A549 (cell line): ENCODE measurements at regions not wholly inside any gene's neighbourhood (a gene's known extent, or its start where the extent isn't known, plus 50 kb on each side); places are given as distances from the start of the nearest gene placed in this dataset.

Experiments
- ATAC-seq, 2 experiments: fragments of 200-7000 bp in 1 of 2; fragments of >200 bp in 1 of 2; cut with Nextera tagmentation in 1 of 2; cut with Tn5 transposase in 1 of 2; 3 replicates each; pipeline versions ENCODE4 v1.8.0 to v1.9.1; 2018 to 2020; ENCODE audit warnings: mild to moderate bottlenecking in 1 of 2, moderate library complexity in 1 of 2
- CTCF ChIA-PET: fragments of 300-600 bp; sonication (Branson Sonifier 250); formaldehyde crosslinking; extraction: SDS; loops from one replicate; lab custom pipeline; 2021; ENCODE audit warnings: antibody characterized with exemption, inconsistent platforms; lab: Yijun Ruan, JAX
- POLR2A ChIA-PET: fragments of 350-600 bp; formaldehyde crosslinking; extraction: SDS; loops from one replicate; lab custom pipeline; 2021; ENCODE audit warnings: antibody characterized with exemption, inconsistent platforms; lab: Yijun Ruan, JAX
- DNase-seq, 2 experiments: peaks; one replicate each; pipeline versions ENCODE4 v3.0.0 to v3.0.0-alpha.2; 2011 to 2016; ENCODE audit warnings: low read depth in 1 of 2, low spot score in 1 of 2
- FAIRE-seq: peaks from 2 replicates; lab custom pipeline; 2011; peaks lifted over from hg19 to GRCh38; lab: Jason Lieb, UNC
- H3K27ac ChIP-seq, 2 experiments: fragments of >200 bp; sonication (Bioruptor Twin); formaldehyde crosslinking; 3 replicates each; pipeline ENCODE4 v1.5.1; 2016 to 2017
- H3K4me1 ChIP-seq: fragments of >200 bp; sonication (Bioruptor Twin); formaldehyde crosslinking; 3 replicates; pipeline ENCODE4 v1.6.1; 2016
- H3K4me2 ChIP-seq: fragments of >200 bp; sonication (Bioruptor Twin); formaldehyde crosslinking; 3 replicates; pipeline ENCODE4 v1.6.1; 2016
- H3K4me3 ChIP-seq: fragments of >200 bp; sonication (Bioruptor Twin); formaldehyde crosslinking; 3 replicates; pipeline ENCODE4 v1.5.1; 2016
- H3K9me3 ChIP-seq: fragments of >200 bp; sonication (Bioruptor Twin); formaldehyde crosslinking; 3 replicates; pipeline ENCODE4 v1.6.1; 2016
- CBX2 ChIP-seq: fragments of 200-600 bp; sonication (generic); IDR thresholded peaks from 2 replicates; pipeline ENCODE4 v1.6.1; 2016; ENCODE audit warnings: low read depth, mild to moderate bottlenecking, borderline replicate concordance
- CBX8 ChIP-seq: fragments of 200-600 bp; sonication (generic); IDR thresholded peaks from 2 replicates; pipeline ENCODE4 v1.6.1; 2016
- CEBPB ChIP-seq, 2 experiments: fragments of >200 bp in 1 of 2; sonication (Bioruptor Twin) in 1 of 2; formaldehyde crosslinking in 1 of 2; IDR thresholded peaks; 2 replicates each; pipeline ENCODE4 v1.6.1; 2012 to 2016
- CHD2 ChIP-seq: fragments of 150-350 bp; IDR thresholded peaks from 2 replicates; pipeline ENCODE4 v1.6.1; 2014; ENCODE audit warnings: low read length; ENCODE audit not compliant: partially characterized antibody
- ESRRA ChIP-seq: fragments of 150-350 bp; IDR thresholded peaks from 2 replicates; pipeline ENCODE4 v1.6.1; 2014; ENCODE audit warnings: mild to moderate bottlenecking, low read length, borderline replicate concordance
- FOSL2 ChIP-seq, 2 experiments: fragments of 450-650 bp in 1 of 2; fragments of >200 bp in 1 of 2; sonication (Bioruptor Twin) in 1 of 2; formaldehyde crosslinking; IDR thresholded peaks; 2 replicates each; pipeline versions ENCODE4 v1.5.0 to v1.6.1; 2016 to 2020; ENCODE audit warnings: mild to moderate bottlenecking in 1 of 2, moderate library complexity in 1 of 2
- GATA3 ChIP-seq: IDR thresholded peaks from 2 replicates; pipeline ENCODE4 v1.6.1; 2012; ENCODE audit warnings: borderline replicate concordance
- HOXA7 ChIP-seq: fragments of 250-450 bp; sonication (Bioruptor Pico); IDR thresholded peaks from 2 replicates; pipeline ENCODE4 v1.5.0; 2020; ENCODE audit warnings: mild to moderate bottlenecking, moderate library complexity
- HOXB13 ChIP-seq: fragments of 250-450 bp; sonication (Bioruptor Pico); IDR thresholded peaks from 2 replicates; pipeline ENCODE4 v1.5.0; 2020; ENCODE audit warnings: low read depth, mild to moderate bottlenecking, moderate library complexity
- KDM1A ChIP-seq: fragments of 200-600 bp; sonication (generic); IDR thresholded peaks from 2 replicates; pipeline ENCODE4 v1.6.1; 2016; ENCODE audit warnings: low read depth, mild to moderate bottlenecking
- MAZ ChIP-seq: fragments of 150-350 bp; IDR thresholded peaks from 2 replicates; pipeline ENCODE4 v1.6.1; 2014; ENCODE audit warnings: antibody characterized with exemption, low read depth, low read length, borderline replicate concordance
- NPAS2 ChIP-seq: fragments of 250-450 bp; sonication (Bioruptor Pico); IDR thresholded peaks from 2 replicates; pipeline ENCODE4 v1.8.0; 2022; ENCODE audit warnings: mild to moderate bottlenecking, moderate library complexity, borderline replicate concordance
- NR3C1 ChIP-seq: fragments of >200 bp; sonication (Bioruptor Twin); formaldehyde crosslinking; IDR thresholded peaks from 3 replicates; pipeline ENCODE4 v1.6.1; 2017
- RAD21 ChIP-seq, 2 experiments: fragments of >200 bp in 1 of 2; sonication (Bioruptor Twin) in 1 of 2; formaldehyde crosslinking in 1 of 2; IDR thresholded peaks in 1 of 2; conservative IDR thresholded peaks in 1 of 2; 2 replicates in 1 of 2; 3 replicates in 1 of 2; pipeline ENCODE4 v1.6.1; 2012 to 2018; ENCODE audit warnings: inconsistent platforms in 1 of 2
- RARB ChIP-seq: fragments of 250-450 bp; sonication (Bioruptor Pico); IDR thresholded peaks from 2 replicates; pipeline ENCODE4 v1.8.0; 2021; ENCODE audit warnings: mild to moderate bottlenecking, moderate library complexity
- RNF2 ChIP-seq: fragments of 200-600 bp; sonication (generic); IDR thresholded peaks from 2 replicates; pipeline ENCODE4 v1.6.1; 2016; ENCODE audit warnings: low read depth, mild to moderate bottlenecking, antibody characterized with exemption, moderate library complexity, borderline replicate concordance
- SREBF2 ChIP-seq: fragments of 450-650 bp; IDR thresholded peaks from 2 replicates; pipeline ENCODE4 v1.6.1; 2014; ENCODE audit warnings: mild to moderate bottlenecking, moderate library complexity
- TFCP2L1 ChIP-seq: fragments of 250-450 bp; sonication (Bioruptor Pico); IDR thresholded peaks from 2 replicates; pipeline ENCODE4 v1.5.0; 2021; ENCODE audit warnings: mild to moderate bottlenecking
- ZFP36 ChIP-seq: fragments of 450-650 bp; IDR thresholded peaks from 2 replicates; pipeline ENCODE4 v1.6.1; 2014; ENCODE audit warnings: borderline replicate concordance; ENCODE audit not compliant: partially characterized antibody
- ZSCAN20 ChIP-seq: fragments of 250-450 bp; sonication (Bioruptor Pico); IDR thresholded peaks from 2 replicates; pipeline ENCODE4 v1.8.0; 2022; ENCODE audit warnings: mild to moderate bottlenecking, moderate library complexity
- WGBS: methylation state at CpG from one replicate; pipeline ENCODE4 v1.1.6; 2017; ENCODE audit errors: missing lambda C conversion rate; 5-methylcytosine and 5-hydroxymethylcytosine counted together
- TF ChIP-seq, protein P1 (sequence below): fragments of 200-600 bp; sonication (generic); IDR thresholded peaks from 2 replicates; pipeline ENCODE4 v1.6.1; 2016; ENCODE audit warnings: antibody characterized with exemption, mild to moderate bottlenecking, moderate library complexity
- TF ChIP-seq, protein P2 (sequence below): fragments of 250-450 bp; sonication (Bioruptor Pico); IDR thresholded peaks from 2 replicates; pipeline ENCODE4 v1.5.0; 2021; ENCODE audit warnings: mild to moderate bottlenecking, moderate library complexity, borderline replicate concordance
- TF ChIP-seq, protein P3 (sequence below): fragments of >200 bp; sonication (Bioruptor Twin); formaldehyde crosslinking; IDR thresholded peaks from 3 replicates; pipeline ENCODE4 v1.5.1; 2016

DNA sequence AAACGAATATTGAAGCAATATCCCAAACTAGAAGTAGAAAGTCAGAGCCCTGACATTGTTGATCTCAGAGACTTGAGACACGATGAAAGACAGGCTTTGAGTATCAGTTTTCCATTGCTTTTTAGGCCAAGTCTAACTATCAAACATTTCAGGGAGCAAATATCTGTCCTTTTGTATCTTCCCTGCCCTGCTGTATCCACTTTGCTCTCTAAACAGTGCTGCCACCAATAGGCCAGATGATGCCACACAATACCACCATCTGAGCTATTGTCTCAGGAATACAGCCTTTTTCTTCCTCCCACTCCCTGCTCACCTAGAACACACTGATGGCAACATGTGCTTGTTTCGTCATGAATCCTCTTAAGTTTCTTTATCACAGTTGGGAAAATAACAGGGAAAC, 62.6 kb upstream of the SPAG17 start:
- Histone ChIP-seq H3K4me2 (no peak overlapping the region), H3K4me1 (no peaks in the 10 kb centered on the region), H3K4me3 (no peak overlapping the region), H3K9me3 (no peaks in the 10 kb centered on the region), H3K27ac (no peak overlapping the region)
- ATAC-seq: peak in 1 of 2 experiments; percentile 75; a peak in 3 of 6 replicates
- no peak for FAIRE-seq
- DNase-seq: peak; percentile 1 to 14
- ChIA-PET POLR2A (no interaction called here), CTCF (interaction anchor here (1.2 kb wide), 2 partner anchors 9 to 16 kb away, joined by 3 to 4 read pairs; no protein-coding TSS in a partner anchor)
- WGBS: 2% methylated on average over 3 of the region's 3 CpGs
- TF ChIP-seq, protein P1, sequence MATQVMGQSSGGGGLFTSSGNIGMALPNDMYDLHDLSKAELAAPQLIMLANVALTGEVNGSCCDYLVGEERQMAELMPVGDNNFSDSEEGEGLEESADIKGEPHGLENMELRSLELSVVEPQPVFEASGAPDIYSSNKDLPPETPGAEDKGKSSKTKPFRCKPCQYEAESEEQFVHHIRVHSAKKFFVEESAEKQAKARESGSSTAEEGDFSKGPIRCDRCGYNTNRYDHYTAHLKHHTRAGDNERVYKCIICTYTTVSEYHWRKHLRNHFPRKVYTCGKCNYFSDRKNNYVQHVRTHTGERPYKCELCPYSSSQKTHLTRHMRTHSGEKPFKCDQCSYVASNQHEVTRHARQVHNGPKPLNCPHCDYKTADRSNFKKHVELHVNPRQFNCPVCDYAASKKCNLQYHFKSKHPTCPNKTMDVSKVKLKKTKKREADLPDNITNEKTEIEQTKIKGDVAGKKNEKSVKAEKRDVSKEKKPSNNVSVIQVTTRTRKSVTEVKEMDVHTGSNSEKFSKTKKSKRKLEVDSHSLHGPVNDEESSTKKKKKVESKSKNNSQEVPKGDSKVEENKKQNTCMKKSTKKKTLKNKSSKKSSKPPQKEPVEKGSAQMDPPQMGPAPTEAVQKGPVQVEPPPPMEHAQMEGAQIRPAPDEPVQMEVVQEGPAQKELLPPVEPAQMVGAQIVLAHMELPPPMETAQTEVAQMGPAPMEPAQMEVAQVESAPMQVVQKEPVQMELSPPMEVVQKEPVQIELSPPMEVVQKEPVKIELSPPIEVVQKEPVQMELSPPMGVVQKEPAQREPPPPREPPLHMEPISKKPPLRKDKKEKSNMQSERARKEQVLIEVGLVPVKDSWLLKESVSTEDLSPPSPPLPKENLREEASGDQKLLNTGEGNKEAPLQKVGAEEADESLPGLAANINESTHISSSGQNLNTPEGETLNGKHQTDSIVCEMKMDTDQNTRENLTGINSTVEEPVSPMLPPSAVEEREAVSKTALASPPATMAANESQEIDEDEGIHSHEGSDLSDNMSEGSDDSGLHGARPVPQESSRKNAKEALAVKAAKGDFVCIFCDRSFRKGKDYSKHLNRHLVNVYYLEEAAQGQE: no peak
- TF ChIP-seq RAD21 (conservative IDR thresholded peaks at IDR 0.05 in 1 of 2, IDR thresholded peaks at IDR 0.05 in 1 of 2): 0 out of 5 replicates have a peak, but pooled peaks of 1 of the 2 experiments have one; percentile 10
- TF ChIP-seq MAZ: no peak
- TF ChIP-seq ESRRA: no peak
- TF ChIP-seq ZFP36: no peak
- TF ChIP-seq NR3C1: no peak

DNA sequence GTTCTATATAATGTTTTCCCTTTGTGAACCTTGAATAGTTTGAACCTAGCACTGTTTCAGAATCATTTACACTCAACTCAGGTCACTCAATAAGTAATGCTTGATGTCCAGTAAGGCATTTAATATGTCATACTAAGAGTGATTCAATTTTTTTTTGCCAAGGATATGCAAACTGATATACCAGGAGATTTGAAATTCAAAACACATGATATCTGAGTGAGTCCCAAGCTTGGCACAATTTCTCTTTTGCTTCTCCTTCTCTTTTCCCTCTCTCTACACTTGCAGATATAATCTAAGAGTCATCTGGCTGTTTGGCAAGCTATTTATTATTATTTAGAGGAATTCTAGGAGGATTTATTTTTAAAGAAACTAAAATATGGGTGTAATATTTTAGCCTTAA, 61.6 kb upstream of the SPAG17 start:
- Histone ChIP-seq H3K4me1 (no peaks in the 10 kb centered on the region), H3K4me3 (no peak overlapping the region), H3K27ac (no peak overlapping the region)
- POLR2A ChIA-PET: no interaction called here
- ATAC-seq: no peak
- TF ChIP-seq TFCP2L1 (CRISPR knock-in tag) (no peak), ZFP36 (no peak), CBX2 (no peak), NPAS2 (CRISPR knock-in tag) (no peak), RARB (no peak), KDM1A (no peak), ZSCAN20 (CRISPR knock-in tag) (no peak), CHD2 (no peak), RNF2 (no peak), CEBPB (IDR thresholded peaks at IDR 0.05) (no peak), HOXB13 (no peak), SREBF2 (no peak), FOSL2 (IDR thresholded peaks at IDR 0.05) (no peak), FOSL2 (CRISPR knock-in tag; IDR thresholded peaks at IDR 0.05) (no peak), HOXA7 (CRISPR knock-in tag) (no peak), GATA3 (no peak), CBX8 (no peak)
- TF ChIP-seq, protein P2, sequence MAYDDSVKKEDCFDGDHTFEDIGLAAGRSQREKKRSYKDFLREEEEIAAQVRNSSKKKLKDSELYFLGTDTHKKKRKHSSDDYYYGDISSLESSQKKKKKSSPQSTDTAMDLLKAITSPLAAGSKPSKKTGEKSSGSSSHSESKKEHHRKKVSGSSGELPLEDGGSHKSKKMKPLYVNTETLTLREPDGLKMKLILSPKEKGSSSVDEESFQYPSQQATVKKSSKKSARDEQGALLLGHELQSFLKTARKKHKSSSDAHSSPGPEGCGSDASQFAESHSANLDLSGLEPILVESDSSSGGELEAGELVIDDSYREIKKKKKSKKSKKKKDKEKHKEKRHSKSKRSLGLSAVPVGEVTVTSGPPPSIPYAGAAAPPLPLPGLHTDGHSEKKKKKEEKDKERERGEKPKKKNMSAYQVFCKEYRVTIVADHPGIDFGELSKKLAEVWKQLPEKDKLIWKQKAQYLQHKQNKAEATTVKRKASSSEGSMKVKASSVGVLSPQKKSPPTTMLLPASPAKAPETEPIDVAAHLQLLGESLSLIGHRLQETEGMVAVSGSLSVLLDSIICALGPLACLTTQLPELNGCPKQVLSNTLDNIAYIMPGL (CRISPR knock-in tag): no peak
- TF ChIP-seq, protein P3, sequence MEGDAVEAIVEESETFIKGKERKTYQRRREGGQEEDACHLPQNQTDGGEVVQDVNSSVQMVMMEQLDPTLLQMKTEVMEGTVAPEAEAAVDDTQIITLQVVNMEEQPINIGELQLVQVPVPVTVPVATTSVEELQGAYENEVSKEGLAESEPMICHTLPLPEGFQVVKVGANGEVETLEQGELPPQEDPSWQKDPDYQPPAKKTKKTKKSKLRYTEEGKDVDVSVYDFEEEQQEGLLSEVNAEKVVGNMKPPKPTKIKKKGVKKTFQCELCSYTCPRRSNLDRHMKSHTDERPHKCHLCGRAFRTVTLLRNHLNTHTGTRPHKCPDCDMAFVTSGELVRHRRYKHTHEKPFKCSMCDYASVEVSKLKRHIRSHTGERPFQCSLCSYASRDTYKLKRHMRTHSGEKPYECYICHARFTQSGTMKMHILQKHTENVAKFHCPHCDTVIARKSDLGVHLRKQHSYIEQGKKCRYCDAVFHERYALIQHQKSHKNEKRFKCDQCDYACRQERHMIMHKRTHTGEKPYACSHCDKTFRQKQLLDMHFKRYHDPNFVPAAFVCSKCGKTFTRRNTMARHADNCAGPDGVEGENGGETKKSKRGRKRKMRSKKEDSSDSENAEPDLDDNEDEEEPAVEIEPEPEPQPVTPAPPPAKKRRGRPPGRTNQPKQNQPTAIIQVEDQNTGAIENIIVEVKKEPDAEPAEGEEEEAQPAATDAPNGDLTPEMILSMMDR: no peak
- TF ChIP-seq, all 56 proteins: peak for 0
- CTCF ChIA-PET: no interaction called here
- Histone ChIP-seq H3K4me2 (no peak overlapping the region), H3K9me3 (no peaks in the 10 kb centered on the region)
- no peak for FAIRE-seq
- no peak for DNase-seq
